ENCODE measurements at regions not wholly inside any gene's neighbourhood (a gene's known extent, or its start where the extent isn't known, plus 50 kb on each side); places are given as distances from the start of the nearest gene placed in this dataset.

DNA sequence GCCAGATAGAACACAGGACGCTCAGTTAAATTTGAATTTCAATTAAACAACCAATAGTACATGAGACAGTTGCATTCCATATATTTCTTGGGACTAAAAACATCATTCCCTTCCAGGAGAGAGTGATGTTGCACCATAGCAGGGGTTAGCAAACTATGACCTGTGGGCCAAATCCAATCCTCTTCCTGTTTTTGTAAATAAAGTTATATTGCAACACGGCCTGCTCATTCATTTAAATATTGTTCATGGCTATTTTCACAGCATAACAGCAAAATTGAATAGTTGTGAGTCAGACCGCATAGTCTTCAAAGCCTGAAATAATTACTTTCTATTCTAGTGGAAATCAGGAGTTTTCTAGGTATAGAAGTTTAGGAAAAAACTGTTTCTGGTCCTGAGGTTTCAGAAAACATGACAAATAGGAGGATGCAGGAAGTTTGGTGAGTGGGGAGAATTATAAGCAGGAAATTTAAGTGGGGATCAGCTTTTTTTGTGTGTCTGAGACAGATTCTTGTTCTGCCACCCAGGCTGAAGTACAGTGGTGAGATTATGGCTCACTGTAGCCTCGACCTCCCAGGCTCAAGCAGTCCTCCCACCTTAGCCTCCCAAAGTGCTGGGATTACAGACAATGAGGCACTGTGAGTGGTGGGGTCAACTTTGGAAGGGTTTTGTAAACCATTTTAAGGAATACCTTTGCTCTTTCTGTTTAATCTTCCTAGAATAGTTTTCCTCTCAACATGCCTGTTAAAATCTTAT, 131.5 kb downstream of the SOCS6 start:
- intact Hi-C loops (cut with micrococcal nuclease) = loop anchor here (5.0 kb wide), 1 partner anchor 63 kb away; no protein-coding TSS in a partner anchor
- Histone ChIP-seq H3K79me2 (ENCODE audit: insufficient read depth, low read length) (no peaks in the 10 kb centered on the region), H3K4me2 (ENCODE audit: low read length) (peak overlapping the region; percentile 73), H3K9me2 (ENCODE audit: insufficient read depth) (no peaks in the 10 kb centered on the region), H3K36me3 (ENCODE audit: control insufficient read depth in 1 of 2, insufficient read depth in 2 of 2, low read length in 2 of 2) (no peaks in the 10 kb centered on the region), H3K9me3 (ENCODE audit: control insufficient read depth in 1 of 2, insufficient read depth in 1 of 2, low read depth in 1 of 2, low read length in 2 of 2) (no peaks in the 10 kb centered on the region), H3K4me1 (ENCODE audit: control insufficient read depth in 1 of 2, insufficient read depth in 2 of 2, low read length in 2 of 2) (peaks cover 89 to 97% of the 10 kb centered on the region in 2 experiments), H3K27ac (ENCODE audit: low read depth, low read length) (peak overlapping the region; percentile 99), H3K4me3 (replicated peaks in 1 of 2; ENCODE audit: low read depth in 1 of 2, low read length in 2 of 2) (no peak overlapping the region), H4K20me1 (ENCODE audit: insufficient read depth) (no peaks in the 10 kb centered on the region), H3K9ac (ENCODE audit: low read length) (peak overlapping the region; percentile 59), H3K27me3 (ENCODE audit: insufficient read depth, low read length) (no peaks in the 10 kb centered on the region), H2AFZ (ENCODE audit: low read depth, low read length, poor library complexity, severe bottlenecking) (peak overlapping the region; percentile 58)
- ChIA-PET POLR2A (interaction anchor here (0.9 to 4.3 kb wide), 6 partner anchors 14 to 131 kb away, joined by 3 to 24 read pairs (median 8); partner anchors contain the start of gene SOCS6), RAD21 (ENCODE audit: low non-redundant PET in 1 of 2, low total read pairs in 2 of 2, uncharacterized antibody in 2 of 2, unreplicated experiment in 2 of 2) (no interaction called here), CTCF (no interaction called here)
- DNase-seq (ENCODE audit: low read depth, low spot score) (no peak), ATAC-seq (no peak)
- TF ChIP-seq POLR2AphosphoS5 (IDR thresholded peaks at IDR 0.05; ENCODE audit: low read depth, low read length) = no peak
- no peak for TF ChIP-seq SRF (IDR thresholded peaks at IDR 0.05; ENCODE audit: low read depth)
- no peak for TF ChIP-seq YY1 (IDR thresholded peaks at IDR 0.05; ENCODE audit: extremely low read depth, insufficient replicate concordance, low read depth, low read length)
- TF ChIP-seq RAD21 (IDR thresholded peaks at IDR 0.05; ENCODE audit: low read depth) = no peak
- TF ChIP-seq CEBPB (IDR thresholded peaks at IDR 0.05; ENCODE audit: low read depth) = no peak
- TF ChIP-seq, protein P1, sequence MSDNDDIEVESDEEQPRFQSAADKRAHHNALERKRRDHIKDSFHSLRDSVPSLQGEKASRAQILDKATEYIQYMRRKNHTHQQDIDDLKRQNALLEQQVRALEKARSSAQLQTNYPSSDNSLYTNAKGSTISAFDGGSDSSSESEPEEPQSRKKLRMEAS (IDR thresholded peaks at IDR 0.05) = no peak
- no peak for TF ChIP-seq FOSL1 (IDR thresholded peaks at IDR 0.05; ENCODE audit: low read depth)
- TF ChIP-seq ZFX (IDR thresholded peaks at IDR 0.05) = no peak
- no peak for TF ChIP-seq EZH2phosphoT487 (IDR thresholded peaks at IDR 0.05; ENCODE audit: borderline replicate concordance)
- TF ChIP-seq, protein P2, sequence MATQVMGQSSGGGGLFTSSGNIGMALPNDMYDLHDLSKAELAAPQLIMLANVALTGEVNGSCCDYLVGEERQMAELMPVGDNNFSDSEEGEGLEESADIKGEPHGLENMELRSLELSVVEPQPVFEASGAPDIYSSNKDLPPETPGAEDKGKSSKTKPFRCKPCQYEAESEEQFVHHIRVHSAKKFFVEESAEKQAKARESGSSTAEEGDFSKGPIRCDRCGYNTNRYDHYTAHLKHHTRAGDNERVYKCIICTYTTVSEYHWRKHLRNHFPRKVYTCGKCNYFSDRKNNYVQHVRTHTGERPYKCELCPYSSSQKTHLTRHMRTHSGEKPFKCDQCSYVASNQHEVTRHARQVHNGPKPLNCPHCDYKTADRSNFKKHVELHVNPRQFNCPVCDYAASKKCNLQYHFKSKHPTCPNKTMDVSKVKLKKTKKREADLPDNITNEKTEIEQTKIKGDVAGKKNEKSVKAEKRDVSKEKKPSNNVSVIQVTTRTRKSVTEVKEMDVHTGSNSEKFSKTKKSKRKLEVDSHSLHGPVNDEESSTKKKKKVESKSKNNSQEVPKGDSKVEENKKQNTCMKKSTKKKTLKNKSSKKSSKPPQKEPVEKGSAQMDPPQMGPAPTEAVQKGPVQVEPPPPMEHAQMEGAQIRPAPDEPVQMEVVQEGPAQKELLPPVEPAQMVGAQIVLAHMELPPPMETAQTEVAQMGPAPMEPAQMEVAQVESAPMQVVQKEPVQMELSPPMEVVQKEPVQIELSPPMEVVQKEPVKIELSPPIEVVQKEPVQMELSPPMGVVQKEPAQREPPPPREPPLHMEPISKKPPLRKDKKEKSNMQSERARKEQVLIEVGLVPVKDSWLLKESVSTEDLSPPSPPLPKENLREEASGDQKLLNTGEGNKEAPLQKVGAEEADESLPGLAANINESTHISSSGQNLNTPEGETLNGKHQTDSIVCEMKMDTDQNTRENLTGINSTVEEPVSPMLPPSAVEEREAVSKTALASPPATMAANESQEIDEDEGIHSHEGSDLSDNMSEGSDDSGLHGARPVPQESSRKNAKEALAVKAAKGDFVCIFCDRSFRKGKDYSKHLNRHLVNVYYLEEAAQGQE (IDR thresholded peaks at IDR 0.05; ENCODE audit: low read depth) = no peak
- TF ChIP-seq CBX3 (IDR thresholded peaks at IDR 0.05; ENCODE audit: low read depth) = no peak
- TF ChIP-seq, protein P3, sequence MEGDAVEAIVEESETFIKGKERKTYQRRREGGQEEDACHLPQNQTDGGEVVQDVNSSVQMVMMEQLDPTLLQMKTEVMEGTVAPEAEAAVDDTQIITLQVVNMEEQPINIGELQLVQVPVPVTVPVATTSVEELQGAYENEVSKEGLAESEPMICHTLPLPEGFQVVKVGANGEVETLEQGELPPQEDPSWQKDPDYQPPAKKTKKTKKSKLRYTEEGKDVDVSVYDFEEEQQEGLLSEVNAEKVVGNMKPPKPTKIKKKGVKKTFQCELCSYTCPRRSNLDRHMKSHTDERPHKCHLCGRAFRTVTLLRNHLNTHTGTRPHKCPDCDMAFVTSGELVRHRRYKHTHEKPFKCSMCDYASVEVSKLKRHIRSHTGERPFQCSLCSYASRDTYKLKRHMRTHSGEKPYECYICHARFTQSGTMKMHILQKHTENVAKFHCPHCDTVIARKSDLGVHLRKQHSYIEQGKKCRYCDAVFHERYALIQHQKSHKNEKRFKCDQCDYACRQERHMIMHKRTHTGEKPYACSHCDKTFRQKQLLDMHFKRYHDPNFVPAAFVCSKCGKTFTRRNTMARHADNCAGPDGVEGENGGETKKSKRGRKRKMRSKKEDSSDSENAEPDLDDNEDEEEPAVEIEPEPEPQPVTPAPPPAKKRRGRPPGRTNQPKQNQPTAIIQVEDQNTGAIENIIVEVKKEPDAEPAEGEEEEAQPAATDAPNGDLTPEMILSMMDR (IDR thresholded peaks at IDR 0.05 in 2 of 3, conservative IDR thresholded peaks at IDR 0.05 in 1 of 3; ENCODE audit: borderline replicate concordance in 1 of 3, insufficient read depth in 1 of 3, low read depth in 2 of 3, low read length in 2 of 3) = no peak
- TF ChIP-seq ELF1 (IDR thresholded peaks at IDR 0.05; ENCODE audit: borderline replicate concordance, low read depth) = no peak
- TF ChIP-seq EZH2 (IDR thresholded peaks at IDR 0.05) = no peak
- TF ChIP-seq, protein P4, sequence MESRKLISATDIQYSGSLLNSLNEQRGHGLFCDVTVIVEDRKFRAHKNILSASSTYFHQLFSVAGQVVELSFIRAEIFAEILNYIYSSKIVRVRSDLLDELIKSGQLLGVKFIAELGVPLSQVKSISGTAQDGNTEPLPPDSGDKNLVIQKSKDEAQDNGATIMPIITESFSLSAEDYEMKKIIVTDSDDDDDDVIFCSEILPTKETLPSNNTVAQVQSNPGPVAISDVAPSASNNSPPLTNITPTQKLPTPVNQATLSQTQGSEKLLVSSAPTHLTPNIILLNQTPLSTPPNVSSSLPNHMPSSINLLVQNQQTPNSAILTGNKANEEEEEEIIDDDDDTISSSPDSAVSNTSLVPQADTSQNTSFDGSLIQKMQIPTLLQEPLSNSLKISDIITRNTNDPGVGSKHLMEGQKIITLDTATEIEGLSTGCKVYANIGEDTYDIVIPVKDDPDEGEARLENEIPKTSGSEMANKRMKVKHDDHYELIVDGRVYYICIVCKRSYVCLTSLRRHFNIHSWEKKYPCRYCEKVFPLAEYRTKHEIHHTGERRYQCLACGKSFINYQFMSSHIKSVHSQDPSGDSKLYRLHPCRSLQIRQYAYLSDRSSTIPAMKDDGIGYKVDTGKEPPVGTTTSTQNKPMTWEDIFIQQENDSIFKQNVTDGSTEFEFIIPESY (IDR thresholded peaks at IDR 0.05; ENCODE audit: extremely low read depth, insufficient replicate concordance, low read length) = no peak
- no peak for TF ChIP-seq JUND (IDR thresholded peaks at IDR 0.05)
- TF ChIP-seq, protein P5, sequence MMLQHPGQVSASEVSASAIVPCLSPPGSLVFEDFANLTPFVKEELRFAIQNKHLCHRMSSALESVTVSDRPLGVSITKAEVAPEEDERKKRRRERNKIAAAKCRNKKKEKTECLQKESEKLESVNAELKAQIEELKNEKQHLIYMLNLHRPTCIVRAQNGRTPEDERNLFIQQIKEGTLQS (IDR thresholded peaks at IDR 0.05) = no peak
- TF ChIP-seq TCF7L2 (IDR thresholded peaks at IDR 0.05; ENCODE audit: borderline replicate concordance, extremely low read depth, insufficient read depth, insufficient read length) = no peak
- TF ChIP-seq SP1 (IDR thresholded peaks at IDR 0.05; ENCODE audit: low read depth) = no peak
- no peak for TF ChIP-seq EGR1 (IDR thresholded peaks at IDR 0.05; ENCODE audit: low read depth)
- BruUV-seq (replicated peaks) = no TSS peak

All from HCT116 (cell line).